Activated T-cell treated with anti-CD3 and anti-CD28 coated beads for 48 hours (primary cell): ENCODE measurements at regions not wholly inside any gene's neighbourhood (a gene's known extent, or its start where the extent isn't known, plus 50 kb on each side); places are given as distances from the start of the nearest gene placed in this dataset.
"Not testable (repeated sequence)": the region's sequence is repeated elsewhere in the genome, so short reads cannot be mapped to it uniquely, and the experiment has no call there.

Experiments
- DNase-seq: peaks from one replicate; pipeline ENCODE4 v3.0.0-alpha.2; 2020; ENCODE audit warnings: low read depth

GRCh38 chrX:124717537-124717936 is 371.2 kb downstream of the SH2D1A start:
- no peak for DNase-seq

GRCh38 chrX:124719060-124719459 is 372.7 kb downstream of the SH2D1A start:
- no peak for DNase-seq

- DNase-seq: no peak
These were observed 374.2 kb downstream of the SH2D1A start for GRCh38 chrX:124720532-124720931.

DNA sequence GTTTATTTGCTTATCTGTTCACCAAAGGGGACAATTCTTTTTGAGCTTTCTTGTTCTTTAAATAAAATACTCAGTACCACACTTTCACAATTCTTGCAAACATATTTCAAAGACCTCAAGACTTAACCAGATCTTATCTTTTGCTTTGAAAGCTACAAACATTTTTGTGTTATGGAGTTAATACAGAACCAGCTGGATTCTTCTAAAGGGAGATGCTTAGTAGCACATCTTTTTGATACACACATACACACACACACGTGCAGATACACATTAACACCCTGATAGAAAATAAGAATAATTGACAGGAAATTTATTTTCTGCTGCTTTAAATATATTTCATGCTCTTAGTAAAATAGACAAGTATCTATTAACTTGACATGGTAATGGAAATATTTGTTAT is 379.1 kb downstream of the SH2D1A start:
- no peak for DNase-seq

- no peak for DNase-seq
These were observed 379.9 kb downstream of the SH2D1A start for GRCh38 chrX:124726292-124726691.

- DNase-seq: no peak
These were observed 380.5 kb downstream of the SH2D1A start for GRCh38 chrX:124726881-124727280.

- DNase-seq: peak; percentile 0
These were observed 390.3 kb downstream of the SH2D1A start for GRCh38 chrX:124736553-124737270.

DNA sequence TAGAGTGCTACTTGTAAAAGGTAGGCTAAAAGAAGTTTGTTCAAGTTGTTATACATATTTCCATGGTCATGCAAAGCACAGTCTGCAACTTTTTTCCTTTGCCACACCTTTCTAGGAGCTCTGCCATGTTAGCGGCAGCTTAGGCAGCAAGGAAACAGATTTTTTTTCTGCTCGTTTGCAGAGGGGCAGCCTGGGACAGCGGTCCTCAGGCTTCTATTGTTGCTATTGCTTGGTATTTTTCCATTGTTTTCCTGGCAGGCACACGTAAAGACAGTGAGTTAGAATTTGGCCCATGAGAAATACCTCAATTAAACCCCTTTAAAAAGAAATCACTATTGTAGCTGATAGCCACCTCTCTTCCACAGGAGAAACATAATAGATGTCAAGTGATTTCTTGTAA is 391.4 kb downstream of the SH2D1A start:
- DNase-seq: no peak

- DNase-seq: no peak
These were observed 400.9 kb downstream of the SH2D1A start for GRCh38 chrX:124747295-124747694.

DNA sequence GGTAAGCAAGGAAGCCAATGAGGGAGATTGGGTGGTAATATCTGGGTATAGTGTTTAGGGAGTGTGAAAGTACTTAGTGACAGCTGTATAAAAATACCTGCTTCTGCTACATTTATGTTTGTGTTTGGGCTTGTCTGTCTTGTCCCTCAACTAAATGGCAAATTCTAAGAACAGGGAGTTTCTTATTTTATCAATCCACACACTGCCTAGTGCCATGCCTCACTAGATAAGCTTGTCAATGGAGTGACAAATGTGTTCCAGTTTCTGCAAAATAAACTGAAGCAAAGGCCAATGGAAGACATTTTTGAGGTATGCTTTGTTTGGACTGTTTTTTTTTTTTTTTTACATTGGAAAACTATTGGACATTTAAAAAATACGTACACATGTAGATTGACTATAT is 418.0 kb downstream of the SH2D1A start:
- no peak for DNase-seq

GRCh38 chrX:124769166-124769565 is 422.8 kb downstream of the SH2D1A start:
- DNase-seq: no peak

GRCh38 chrX:124771292-124771691 is 424.9 kb downstream of the SH2D1A start:
- no peak for DNase-seq

GRCh38 chrX:124788253-124788652 is 441.9 kb downstream of the SH2D1A start:
- not testable (repeated sequence) for DNase-seq

GRCh38 chrX:124789874-124790273 is 443.5 kb downstream of the SH2D1A start:
- not testable (repeated sequence) for DNase-seq

- no peak for DNase-seq
These were observed 445.2 kb downstream of the SH2D1A start for GRCh38 chrX:124791492-124792095.

- DNase-seq: no peak
These were observed 450.6 kb downstream of the SH2D1A start for GRCh38 chrX:124796989-124797388.

GRCh38 chrX:124804962-124805361 is 458.6 kb downstream of the SH2D1A start:
- DNase-seq: no peak

- DNase-seq: no peak
These were observed 459.1 kb downstream of the SH2D1A start for GRCh38 chrX:124805486-124805885.

- no peak for DNase-seq
These were observed 467.7 kb downstream of the SH2D1A start for GRCh38 chrX:124814106-124814505.

DNA sequence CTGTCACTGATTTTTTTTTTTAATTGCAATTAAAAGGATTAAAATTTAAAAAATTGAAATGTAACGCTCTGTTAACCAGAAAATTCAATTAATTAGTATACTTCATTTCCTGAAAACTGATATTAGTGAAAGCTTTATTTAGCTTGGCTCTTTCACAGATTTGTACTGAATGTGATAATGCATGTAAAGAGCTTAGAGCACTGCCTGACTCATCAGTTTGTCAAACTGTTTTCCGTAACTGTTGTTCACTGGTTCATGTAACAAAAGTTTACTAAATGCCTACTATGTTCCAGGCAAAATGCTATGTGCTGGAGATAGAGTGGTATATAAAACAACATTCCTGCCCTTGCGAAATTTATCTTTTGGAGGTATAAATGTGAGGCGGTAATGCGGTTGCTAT is 471.7 kb downstream of the SH2D1A start:
- DNase-seq: no peak

DNA sequence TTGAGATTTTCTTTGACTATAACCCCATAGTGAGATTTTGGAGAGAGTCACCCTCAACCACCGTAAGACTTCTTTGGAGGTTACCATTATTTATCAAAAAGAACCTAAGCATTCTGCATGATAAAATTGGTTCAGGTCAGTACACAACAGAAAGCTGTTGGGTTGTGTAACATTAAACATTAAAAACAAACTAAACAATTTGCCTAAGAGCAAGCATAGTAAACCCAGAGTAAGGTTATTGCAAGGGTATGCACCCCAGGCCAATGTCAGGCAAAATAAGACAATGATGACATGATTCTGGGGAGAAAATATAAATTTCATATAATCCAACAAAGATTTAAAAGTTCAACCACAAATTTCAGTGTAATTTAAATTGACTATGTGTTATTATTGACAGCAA is 472.4 kb downstream of the SH2D1A start:
- DNase-seq: no peak

DNA sequence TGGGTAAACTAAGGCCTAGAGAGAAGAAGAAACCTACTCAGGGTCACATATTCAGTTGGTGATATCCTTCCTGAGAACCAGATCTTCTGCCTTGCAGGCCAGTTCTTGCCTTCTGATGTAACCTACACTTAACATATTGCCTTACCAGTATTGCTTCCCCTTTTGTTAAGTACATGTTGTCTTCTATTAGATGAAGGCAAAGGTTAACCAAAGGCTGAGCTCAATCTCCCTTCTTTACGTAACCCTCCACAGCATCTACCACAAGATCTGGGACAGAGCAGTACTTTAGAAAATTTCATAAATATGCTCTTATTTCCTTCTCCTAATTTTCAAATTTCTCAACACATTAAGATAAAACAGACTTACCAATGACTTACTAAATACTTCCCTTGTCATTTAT is 474.4 kb downstream of the SH2D1A start:
- DNase-seq: no peak

GRCh38 chrX:124827258-124827845 is 481.0 kb downstream of the SH2D1A start:
- no peak for DNase-seq

GRCh38 chrX:124829930-124830329 is 483.6 kb downstream of the SH2D1A start:
- peak; percentile 0 for DNase-seq
